HFFc6 (cell line): ENCODE measurements at regions not wholly inside any gene's neighbourhood (a gene's known extent, or its start where the extent isn't known, plus 50 kb on each side); places are given as distances from the start of the nearest gene placed in this dataset.
A peak's percentile ranks its signal among the peaks of the same experiment; 100 is the strongest.
"Not testable (repeated sequence)": the region's sequence is repeated elsewhere in the genome, so short reads cannot be mapped to it uniquely, and the experiment has no call there.

Experiments used
- DNase-seq: peaks from one replicate; pipeline ENCODE4 v3.0.0-alpha.2; 2018
- H3K27ac Mint-ChIP-seq: 2 replicates; pipeline ENCODE4 v1.8.0; 2020; ENCODE audit warnings: mild to moderate bottlenecking, mixed read lengths
- H3K27me3 Mint-ChIP-seq: 2 replicates; pipeline ENCODE4 v1.8.0; 2021; ENCODE audit warnings: mild to moderate bottlenecking, moderate library complexity, mixed read lengths; ENCODE audit not compliant: insufficient read depth
- H3K36me3 Mint-ChIP-seq: 2 replicates; pipeline ENCODE4 v1.8.0; 2021; ENCODE audit warnings: low read depth, mixed read lengths
- H3K4me1 Mint-ChIP-seq: 2 replicates; pipeline ENCODE4 v1.8.0; 2020; ENCODE audit warnings: low read depth, mixed read lengths
- H3K4me3 Mint-ChIP-seq: 2 replicates; pipeline ENCODE4 v1.8.0; 2020; ENCODE audit warnings: mild to moderate bottlenecking, moderate library complexity, mixed read lengths
- H3K9me3 Mint-ChIP-seq: 2 replicates; pipeline ENCODE4 v1.8.0; 2020; ENCODE audit warnings: mild to moderate bottlenecking, mixed read lengths
- TF ChIP-seq, protein P1 (sequence below): fragments of 200-600 bp; sonication (generic); IDR thresholded peaks from 2 replicates; pipeline ENCODE4 v1.5.0; 2021; ENCODE audit warnings: antibody characterized with exemption, mild to moderate bottlenecking

GRCh38 chr6:53424976-53425718 lies 76.4 kb upstream of the ELOVL5 start:
- H3K36me3 Mint-ChIP-seq, result no peaks in the 10 kb centered on the region
- no peak overlapping the region for H3K27ac Mint-ChIP-seq
- TF ChIP-seq, protein P1, sequence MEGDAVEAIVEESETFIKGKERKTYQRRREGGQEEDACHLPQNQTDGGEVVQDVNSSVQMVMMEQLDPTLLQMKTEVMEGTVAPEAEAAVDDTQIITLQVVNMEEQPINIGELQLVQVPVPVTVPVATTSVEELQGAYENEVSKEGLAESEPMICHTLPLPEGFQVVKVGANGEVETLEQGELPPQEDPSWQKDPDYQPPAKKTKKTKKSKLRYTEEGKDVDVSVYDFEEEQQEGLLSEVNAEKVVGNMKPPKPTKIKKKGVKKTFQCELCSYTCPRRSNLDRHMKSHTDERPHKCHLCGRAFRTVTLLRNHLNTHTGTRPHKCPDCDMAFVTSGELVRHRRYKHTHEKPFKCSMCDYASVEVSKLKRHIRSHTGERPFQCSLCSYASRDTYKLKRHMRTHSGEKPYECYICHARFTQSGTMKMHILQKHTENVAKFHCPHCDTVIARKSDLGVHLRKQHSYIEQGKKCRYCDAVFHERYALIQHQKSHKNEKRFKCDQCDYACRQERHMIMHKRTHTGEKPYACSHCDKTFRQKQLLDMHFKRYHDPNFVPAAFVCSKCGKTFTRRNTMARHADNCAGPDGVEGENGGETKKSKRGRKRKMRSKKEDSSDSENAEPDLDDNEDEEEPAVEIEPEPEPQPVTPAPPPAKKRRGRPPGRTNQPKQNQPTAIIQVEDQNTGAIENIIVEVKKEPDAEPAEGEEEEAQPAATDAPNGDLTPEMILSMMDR, result no peak
- H3K4me3 Mint-ChIP-seq, result no peak overlapping the region
- H3K27me3 Mint-ChIP-seq, result peaks cover 12% of the 10 kb centered on the region
- no peaks in the 10 kb centered on the region for H3K4me1 Mint-ChIP-seq
- H3K9me3 Mint-ChIP-seq, result no peaks in the 10 kb centered on the region
- DNase-seq, result no peak

DNA sequence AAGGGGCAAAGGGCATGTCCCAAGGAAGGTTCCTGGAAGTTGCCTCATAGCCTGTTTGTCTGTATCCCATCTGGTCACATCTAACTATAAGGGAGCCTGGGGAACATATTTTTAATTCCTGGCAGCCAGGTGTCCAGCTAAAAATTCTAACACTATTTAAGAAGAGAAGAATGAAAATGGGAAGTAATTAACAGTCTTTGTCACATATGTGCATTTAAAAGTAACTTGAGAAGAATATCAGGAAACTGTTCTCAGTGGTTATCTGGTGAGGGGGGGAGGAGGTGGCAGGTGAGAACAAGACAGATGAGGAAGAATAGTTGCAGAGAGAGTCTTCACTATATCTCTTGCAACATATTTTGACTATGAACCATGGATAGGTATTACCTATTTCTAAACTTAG lies 75.5 kb upstream of the ELOVL5 start:
- Mint-ChIP-seq H3K4me1 (no peaks in the 10 kb centered on the region), H3K27ac (no peak overlapping the region), H3K4me3 (no peak overlapping the region), H3K36me3 (no peaks in the 10 kb centered on the region), H3K9me3 (no peaks in the 10 kb centered on the region), H3K27me3 (peaks cover 13% of the 10 kb centered on the region)
- TF ChIP-seq, protein P1, result no peak
- no peak for DNase-seq

DNA sequence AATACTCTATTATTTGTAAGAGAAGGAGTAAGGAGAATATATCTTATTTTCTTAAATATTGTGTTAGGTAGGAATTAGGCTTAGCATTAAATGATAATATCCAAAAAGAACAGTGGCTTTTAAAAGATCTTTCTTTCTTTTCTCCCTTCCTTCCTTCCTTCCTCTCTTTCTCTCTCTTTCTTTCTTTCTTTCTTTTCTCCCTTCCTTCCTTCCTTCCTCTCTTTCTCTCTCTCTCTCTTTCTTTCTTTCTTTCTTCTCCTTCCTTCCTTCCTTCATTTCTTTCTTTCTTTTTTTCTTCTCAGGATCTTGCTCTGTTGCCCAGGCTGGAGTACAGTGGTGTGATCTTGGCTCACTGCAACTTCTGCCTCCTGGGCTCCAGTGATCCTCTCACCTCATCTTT lies 74.8 kb upstream of the ELOVL5 start:
- not testable (repeated sequence) for H3K27ac Mint-ChIP-seq, DNase-seq, H3K27me3 Mint-ChIP-seq, H3K36me3 Mint-ChIP-seq, H3K9me3 Mint-ChIP-seq, H3K4me3 Mint-ChIP-seq, H3K4me1 Mint-ChIP-seq

DNA sequence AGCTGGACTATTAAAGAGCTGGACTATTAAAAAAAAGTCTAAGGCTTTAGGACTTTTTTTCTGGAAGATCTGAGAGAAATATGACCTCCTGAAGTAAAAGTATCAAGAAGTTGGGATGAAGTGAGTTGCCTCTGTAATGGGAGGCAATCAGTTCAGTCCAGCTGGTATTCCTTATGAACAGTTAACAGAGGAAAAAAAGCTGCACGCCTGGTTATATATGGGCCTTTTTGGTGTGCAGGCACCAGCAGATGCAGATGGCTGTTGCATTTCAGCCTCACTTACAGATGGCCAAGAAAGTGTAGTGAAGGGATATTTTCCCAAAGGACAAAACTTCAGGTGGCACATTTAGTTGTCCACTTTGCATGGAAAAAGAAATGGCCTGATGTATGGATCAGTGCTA lies 70.3 kb upstream of the ELOVL5 start:
- peaks cover 18% of the 10 kb centered on the region for H3K27me3 Mint-ChIP-seq
- no peak for DNase-seq
- H3K9me3 Mint-ChIP-seq, result no peaks in the 10 kb centered on the region
- TF ChIP-seq, protein P1, result no peak
- H3K27ac Mint-ChIP-seq, result no peak overlapping the region
- no peaks in the 10 kb centered on the region for H3K36me3 Mint-ChIP-seq
- no peaks in the 10 kb centered on the region for H3K4me1 Mint-ChIP-seq
- H3K4me3 Mint-ChIP-seq, result no peak overlapping the region

- TF ChIP-seq, protein P1, result no peak
- DNase-seq, result no peak
- Mint-ChIP-seq H3K9me3 (no peaks in the 10 kb centered on the region), H3K27ac (no peak overlapping the region), H3K4me3 (no peak overlapping the region), H3K27me3 (peaks cover 20% of the 10 kb centered on the region), H3K4me1 (no peaks in the 10 kb centered on the region), H3K36me3 (no peaks in the 10 kb centered on the region)
Measured at GRCh38 chr6:53418288-53418687, 69.5 kb upstream of the ELOVL5 start.

- Mint-ChIP-seq H3K36me3 (no peaks in the 10 kb centered on the region), H3K9me3 (no peaks in the 10 kb centered on the region), H3K4me3 (no peak overlapping the region), H3K27me3 (peaks cover 18% of the 10 kb centered on the region), H3K4me1 (no peaks in the 10 kb centered on the region), H3K27ac (no peak overlapping the region)
- DNase-seq, result no peak
- TF ChIP-seq, protein P1, result peak; percentile 51
Measured at GRCh38 chr6:53417141-53417540, 68.4 kb upstream of the ELOVL5 start.
